ENCODE measurements at regions not wholly inside any gene's neighbourhood (a gene's known extent, or its start where the extent isn't known, plus 50 kb on each side); places are given as distances from the start of the nearest gene placed in this dataset.

- Histone ChIP-seq H3K4me3 (ENCODE audit: severe bottlenecking) (no peak overlapping the region), H3K27ac (ENCODE audit: poor library complexity, severe bottlenecking) (no peak overlapping the region), H3K36me3 (ENCODE audit: low read depth) (no peaks in the 10 kb centered on the region), H3K9me3 (ENCODE audit: severe bottlenecking) (no peaks in the 10 kb centered on the region), H3K4me1 (ENCODE audit: insufficient read depth, poor library complexity, severe bottlenecking) (no peaks in the 10 kb centered on the region), H3K27me3 (ENCODE audit: insufficient read depth, poor library complexity, severe bottlenecking) (no peaks in the 10 kb centered on the region)
- no peak for ATAC-seq (ENCODE audit: low read depth)
- no peak for DNase-seq (ENCODE audit: low spot score)
- no peak for TF ChIP-seq CTCF (IDR thresholded peaks at IDR 0.05; ENCODE audit: poor library complexity, severe bottlenecking)
Observed at GRCh38 chr11:91625495-91625894, 599.1 kb upstream of the FAT3 start.

GRCh38 chr11:91624021-91624420, 600.6 kb upstream of the FAT3 start:
- no peak for ATAC-seq (ENCODE audit: low read depth)

GRCh38 chr11:91608677-91609076, 615.9 kb upstream of the FAT3 start:
- no peak for DNase-seq (ENCODE audit: low spot score)
- Histone ChIP-seq H3K4me3 (ENCODE audit: severe bottlenecking) (no peak overlapping the region), H3K27me3 (ENCODE audit: insufficient read depth, poor library complexity, severe bottlenecking) (no peaks in the 10 kb centered on the region), H3K27ac (ENCODE audit: poor library complexity, severe bottlenecking) (no peak overlapping the region), H3K9me3 (ENCODE audit: severe bottlenecking) (no peaks in the 10 kb centered on the region), H3K36me3 (ENCODE audit: low read depth) (no peaks in the 10 kb centered on the region), H3K4me1 (ENCODE audit: insufficient read depth, poor library complexity, severe bottlenecking) (no peaks in the 10 kb centered on the region)
- no peak for TF ChIP-seq CTCF (IDR thresholded peaks at IDR 0.05; ENCODE audit: poor library complexity, severe bottlenecking)
- no peak; the same call in 2 of the 3 replicates for ATAC-seq (ENCODE audit: low read depth)

More at GRCh38 chr11:91624021-91624420, 600.6 kb upstream of the FAT3 start:
- TF ChIP-seq CTCF (IDR thresholded peaks at IDR 0.05; ENCODE audit: poor library complexity, severe bottlenecking): no peak
- DNase-seq (ENCODE audit: low spot score): no peak
- Histone ChIP-seq H3K4me3 (ENCODE audit: severe bottlenecking) (no peak overlapping the region), H3K36me3 (ENCODE audit: low read depth) (no peaks in the 10 kb centered on the region), H3K9me3 (ENCODE audit: severe bottlenecking) (no peaks in the 10 kb centered on the region), H3K27ac (ENCODE audit: poor library complexity, severe bottlenecking) (no peak overlapping the region), H3K27me3 (ENCODE audit: insufficient read depth, poor library complexity, severe bottlenecking) (no peaks in the 10 kb centered on the region), H3K4me1 (ENCODE audit: insufficient read depth, poor library complexity, severe bottlenecking) (no peaks in the 10 kb centered on the region)

GRCh38 chr11:91596111-91596510, 628.5 kb upstream of the FAT3 start:
- no peak for TF ChIP-seq CTCF (IDR thresholded peaks at IDR 0.05; ENCODE audit: poor library complexity, severe bottlenecking)

GRCh38 chr11:91591021-91591420, 633.6 kb upstream of the FAT3 start:
- Histone ChIP-seq H3K27ac (ENCODE audit: poor library complexity, severe bottlenecking) (no peak overlapping the region), H3K27me3 (ENCODE audit: insufficient read depth, poor library complexity, severe bottlenecking) (no peaks in the 10 kb centered on the region), H3K9me3 (ENCODE audit: severe bottlenecking) (no peaks in the 10 kb centered on the region), H3K4me1 (ENCODE audit: insufficient read depth, poor library complexity, severe bottlenecking) (no peaks in the 10 kb centered on the region), H3K36me3 (ENCODE audit: low read depth) (no peaks in the 10 kb centered on the region), H3K4me3 (ENCODE audit: severe bottlenecking) (no peak overlapping the region)
- DNase-seq (ENCODE audit: low spot score): no peak
- ATAC-seq (ENCODE audit: low read depth): no peak
- TF ChIP-seq CTCF (IDR thresholded peaks at IDR 0.05; ENCODE audit: poor library complexity, severe bottlenecking): no peak

More at GRCh38 chr11:91596111-91596510, 628.5 kb upstream of the FAT3 start:
- no peaks in the 10 kb centered on the region for H3K27me3 ChIP-seq (ENCODE audit: insufficient read depth, poor library complexity, severe bottlenecking)
- no peak overlapping the region for H3K27ac ChIP-seq (ENCODE audit: poor library complexity, severe bottlenecking)
- H3K9me3 ChIP-seq (ENCODE audit: severe bottlenecking): no peaks in the 10 kb centered on the region
- ATAC-seq (ENCODE audit: low read depth) (no peak), DNase-seq (ENCODE audit: low spot score) (no peak)
- H3K4me1 ChIP-seq (ENCODE audit: insufficient read depth, poor library complexity, severe bottlenecking): no peaks in the 10 kb centered on the region
- H3K36me3 ChIP-seq (ENCODE audit: low read depth): no peaks in the 10 kb centered on the region
- no peak overlapping the region for H3K4me3 ChIP-seq (ENCODE audit: severe bottlenecking)
